SK-N-SH (cell line): ENCODE measurements at regions not wholly inside any gene's neighbourhood (a gene's known extent, or its start where the extent isn't known, plus 50 kb on each side); places are given as distances from the start of the nearest gene placed in this dataset.

ENCODE experiments used
- CTCF ChIA-PET: fragments of 300-600, 350-600 bp; formaldehyde crosslinking; extraction: SDS; loops from one replicate; lab custom pipeline; 2021; lab: Yijun Ruan, JAX
- POLR2A ChIA-PET: fragments of 350-600 bp; sonication (Branson Sonifier 250); formaldehyde crosslinking; extraction: SDS; loops from one replicate; lab custom pipeline; 2020; ENCODE audit warnings: antibody characterized with exemption, inconsistent platforms; lab: Yijun Ruan, JAX
- DNase-seq: peaks from one replicate; pipeline ENCODE4 v3.0.0; 2012
- H2AFZ ChIP-seq: fragments of 200-600 bp; sonication (generic); 2 replicates; pipeline ENCODE4 v1.8.1; 2016; ENCODE audit warnings: antibody characterized with exemption, mild to moderate bottlenecking, low read depth
- H3F3A ChIP-seq: fragments of 200-600 bp; sonication (generic); replicated peaks from 2 replicates; pipeline ENCODE3; 2016; ENCODE audit warnings: antibody characterized with exemption, mild to moderate bottlenecking; ENCODE audit not compliant: insufficient read depth
- H3K27ac ChIP-seq, 2 experiments: fragments of 200-500 bp in 1 of 2; fragments of 200-600 bp in 1 of 2; sonication (Bioruptor generic) in 1 of 2; sonication (generic), shearing (Covaris generic) in 1 of 2; 2 replicates each; pipeline versions ENCODE4 v1.5.1 to v1.6.1; 2014 to 2016; ENCODE audit warnings: low read depth in 2 of 2, inconsistent platforms in 1 of 2, low read length in 1 of 2, mild to moderate bottlenecking in 1 of 2, mixed read lengths in 1 of 2
- H3K27me3 ChIP-seq: fragments of 200-600 bp; sonication (generic), shearing (Covaris generic); 2 replicates; pipeline ENCODE4 v1.6.1; 2016; ENCODE audit warnings: mixed run types; ENCODE audit not compliant: insufficient read depth
- H3K36me3 ChIP-seq, 2 experiments: fragments of 200-500 bp in 1 of 2; fragments of 200-600 bp in 1 of 2; sonication (Bioruptor generic) in 1 of 2; sonication (generic) in 1 of 2; replicated peaks in 1 of 2; 2 replicates each; pipeline versions ENCODE3 to v1.5.1; 2014 to 2016; ENCODE audit warnings: low read length in 1 of 2, mild to moderate bottlenecking in 1 of 2; ENCODE audit not compliant: insufficient read depth in 2 of 2, control insufficient read depth in 1 of 2
- H3K4me1 ChIP-seq, 2 experiments: fragments of 200-500 bp in 1 of 2; fragments of 200-600 bp in 1 of 2; sonication (Bioruptor generic) in 1 of 2; sonication (generic), shearing (Covaris generic) in 1 of 2; 2 replicates each; pipeline versions ENCODE4 v1.5.1 to v1.6.1; 2014 to 2016; ENCODE audit warnings: low read depth in 1 of 2, low read length in 1 of 2, mixed run types in 1 of 2; ENCODE audit not compliant: insufficient read depth in 2 of 2, control insufficient read depth in 1 of 2
- H3K4me2 ChIP-seq: fragments of 200-600 bp; sonication (generic), shearing (Covaris generic); 2 replicates; pipeline ENCODE4 v1.6.1; 2017; ENCODE audit warnings: mixed run types
- H3K4me3 ChIP-seq, 2 experiments: fragments of 200-500 bp in 1 of 2; fragments of 200-600 bp in 1 of 2; sonication (Bioruptor generic) in 1 of 2; sonication (generic), shearing (Covaris generic) in 1 of 2; 2 replicates each; pipeline versions ENCODE4 v1.5.1 to v1.8.1; 2014 to 2016; ENCODE audit warnings: low read depth in 2 of 2, inconsistent platforms in 1 of 2, low read length in 1 of 2, mild to moderate bottlenecking in 1 of 2, mixed read lengths in 1 of 2, moderate library complexity in 1 of 2
- H3K79me2 ChIP-seq: fragments of 200-600 bp; sonication (generic); 2 replicates; pipeline ENCODE4 v1.8.1; 2017; ENCODE audit warnings: mild to moderate bottlenecking; ENCODE audit not compliant: insufficient read depth
- H3K9ac ChIP-seq: fragments of 200-600 bp; sonication (generic); 2 replicates; pipeline ENCODE4 v1.6.1; 2017; ENCODE audit warnings: mixed run types
- H3K9me2 ChIP-seq: fragments of 200-600 bp; sonication (generic); 2 replicates; pipeline ENCODE4 v1.6.1; 2017; ENCODE audit warnings: mixed run types
- H3K9me3 ChIP-seq: fragments of 200-600 bp; sonication (generic); 2 replicates; pipeline ENCODE4 v1.6.1; 2017; ENCODE audit warnings: mixed run types, mild to moderate bottlenecking, moderate library complexity
- H4K20me1 ChIP-seq: fragments of 200-600 bp; sonication (generic); 2 replicates; pipeline ENCODE4 v1.6.1; 2017; ENCODE audit warnings: mild to moderate bottlenecking, mixed run types; ENCODE audit not compliant: insufficient read depth
- ELF1 ChIP-seq: IDR thresholded peaks from 2 replicates; pipeline ENCODE4 v1.4.0; 2012
- FOSL2 ChIP-seq: IDR thresholded peaks from 2 replicates; pipeline ENCODE4 v1.4.0; 2012; ENCODE audit warnings: low read depth, mild to moderate bottlenecking, moderate library complexity, borderline replicate concordance
- IRF3 ChIP-seq: fragments of 150-350 bp; IDR thresholded peaks from 2 replicates; pipeline ENCODE4 v1.6.1; 2016; ENCODE audit warnings: mild to moderate bottlenecking, low read depth, low read length
- JUND ChIP-seq: IDR thresholded peaks from 2 replicates; pipeline ENCODE4 v1.4.0; 2012
- NFIC ChIP-seq: IDR thresholded peaks from 2 replicates; pipeline ENCODE4 v1.4.0; 2012; ENCODE audit warnings: borderline replicate concordance
- NRF1 ChIP-seq: IDR thresholded peaks from 2 replicates; pipeline ENCODE4 v1.6.1; 2012; ENCODE audit warnings: low read depth, mild to moderate bottlenecking, low read length
- PBX3 ChIP-seq: IDR thresholded peaks from 2 replicates; pipeline ENCODE4; 2012
- POLR2AphosphoS5 ChIP-seq: IDR thresholded peaks from 2 replicates; pipeline ENCODE4 v1.6.1; 2012; ENCODE audit warnings: low read depth, low read length
- RCOR1 ChIP-seq: fragments of 150-350 bp; IDR thresholded peaks from 2 replicates; pipeline ENCODE4 v1.6.1; 2017; ENCODE audit warnings: antibody characterized with exemption, low read length
- SIN3A ChIP-seq: IDR thresholded peaks from 2 replicates; pipeline ENCODE4 v1.6.1; 2012; ENCODE audit warnings: low read depth, mild to moderate bottlenecking, low read length, moderate library complexity, borderline replicate concordance
- USF1 ChIP-seq: IDR thresholded peaks from 2 replicates; pipeline ENCODE4 v1.4.0; 2012; ENCODE audit warnings: low read depth, borderline replicate concordance
- ZBTB33 ChIP-seq: IDR thresholded peaks from 2 replicates; pipeline ENCODE4 v1.4.0; 2012; ENCODE audit warnings: low read depth, borderline replicate concordance
- WGBS: methylation state at CpG from one replicate; pipeline ENCODE4 v1.1.6; 2017; ENCODE audit warnings: low lambda C conversion rate; 5-methylcytosine and 5-hydroxymethylcytosine counted together
- small RNA-seq, 7 experiments: library from RNA; depleted of rRNA; stranded (forward); fragments of <200 nt; gene quantifications; one replicate each; pipeline ENCODE3, GENCODE V24; 2012

- H3K4me2 ChIP-seq: peak overlapping the region; percentile 33; the same call in 1 of the 2 replicates
- DNase-seq: no peak
- H3F3A ChIP-seq: peaks cover 34% of the 10 kb centered on the region
- H2AFZ ChIP-seq: no peak overlapping the region
- peak overlapping the region; percentile 14; the same call in 1 of the 2 replicates for H3K9ac ChIP-seq
- ChIA-PET CTCF (no interaction called here), POLR2A (no interaction called here)
- no peaks in the 10 kb centered on the region for H3K9me3 ChIP-seq
- no peaks in the 10 kb centered on the region for H3K9me2 ChIP-seq
- TF ChIP-seq POLR2AphosphoS5 (no peak), NRF1 (no peak), RCOR1 (no peak), FOSL2 (no peak), IRF3 (no peak), NFIC (no peak), JUND (no peak), ZBTB33 (no peak), PBX3 (no peak), ELF1 (no peak), SIN3A (no peak)
- H3K79me2 ChIP-seq: peaks cover 96% of the 10 kb centered on the region
- peaks cover 0 to 19% of the 10 kb centered on the region in 2 experiments; a peak in 1 of 4 replicates for H3K4me1 ChIP-seq
- H3K36me3 ChIP-seq: peaks cover 0 to 17% of the 10 kb centered on the region in 2 experiments
- H4K20me1 ChIP-seq: peaks cover 4% of the 10 kb centered on the region; the same call in 1 of the 2 replicates
- WGBS: 80% methylated on average over 6 of the region's 6 CpGs
- no peaks in the 10 kb centered on the region for H3K27me3 ChIP-seq
- H3K4me3 ChIP-seq: no peak overlapping the region
- peak overlapping the region in 1 of 2 experiments; percentile 67; a peak in 2 of 4 replicates for H3K27ac ChIP-seq
Observed at GRCh38 chr6:148289153-148289552, 53.5 kb upstream of the SASH1 start.

GRCh38 chr6:148291876-148292275 lies 50.8 kb upstream of the SASH1 start:
- CTCF ChIA-PET: no interaction called here
- Histone ChIP-seq H3K4me1 (peaks cover 0 to 19% of the 10 kb centered on the region in 2 experiments; a peak in 1 of 4 replicates), H3K9me2 (no peaks in the 10 kb centered on the region), H3K79me2 (peaks cover 97% of the 10 kb centered on the region), H4K20me1 (0 out of 2 replicates have a peak, but pooled peaks cover 4% of the 10 kb centered on the region), H3K9ac (peak overlapping the region; percentile 34; the same call in 1 of the 2 replicates), H3K9me3 (no peaks in the 10 kb centered on the region), H3K27me3 (no peaks in the 10 kb centered on the region), H3K4me2 (peak overlapping the region; percentile 56; the same call in 1 of the 2 replicates), H3K4me3 (no peak overlapping the region), H3K27ac (peak overlapping the region; percentile 51 to 94; a peak in 3 of 4 replicates), H3K36me3 (peaks cover 0 to 27% of the 10 kb centered on the region in 2 experiments), H3F3A (peaks cover 23% of the 10 kb centered on the region), H2AFZ (no peak overlapping the region)
- POLR2A ChIA-PET: no interaction called here
- DNase-seq: no peak
- no peak for TF ChIP-seq USF1
- WGBS: 11% methylated on average over 1 of the region's 1 CpG

Small RNA genes in the stretch of these regions (small RNA-seq; reads per million reads assigned to genes)
- 0 reads per million in 7 experiments for gene RNU6-1222P
